ENCODE measurements at regions not wholly inside any gene's neighbourhood (a gene's known extent, or its start where the extent isn't known, plus 50 kb on each side); places are given as distances from the start of the nearest gene placed in this dataset.

GRCh38 chr12:46549527-46550265 lies 177.1 kb upstream of the SLC38A2 start:
- TF ChIP-seq CTCF (conservative IDR thresholded peaks at IDR 0.05; ENCODE audit: low read depth, low read length) (no peak), EZH2 (IDR thresholded peaks at IDR 0.05; ENCODE audit: borderline replicate concordance, low read depth, low read length, poor library complexity, severe bottlenecking) (no peak)
